ENCODE measurements at regions not wholly inside any gene's neighbourhood (a gene's known extent, or its start where the extent isn't known, plus 50 kb on each side); places are given as distances from the start of the nearest gene placed in this dataset.

GRCh38 chr5:124206540-124206939, 539.9 kb downstream of the ZNF608 start:
- no peak for DNase-seq
- peaks cover 0 to 19% (median 9%) of the 10 kb centered on the region in 4 donors for H3K9me3 ChIP-seq
- no peak overlapping the region for H3K27ac ChIP-seq
- H3K36me3 ChIP-seq, result no peaks in the 10 kb centered on the region
- TF ChIP-seq POLR2A (IDR thresholded peaks at IDR 0.05) (no peak), EP300 (IDR thresholded peaks at IDR 0.05) (no peak), POLR2AphosphoS5 (IDR thresholded peaks at IDR 0.05) (no peak)
- TF ChIP-seq, protein P1, sequence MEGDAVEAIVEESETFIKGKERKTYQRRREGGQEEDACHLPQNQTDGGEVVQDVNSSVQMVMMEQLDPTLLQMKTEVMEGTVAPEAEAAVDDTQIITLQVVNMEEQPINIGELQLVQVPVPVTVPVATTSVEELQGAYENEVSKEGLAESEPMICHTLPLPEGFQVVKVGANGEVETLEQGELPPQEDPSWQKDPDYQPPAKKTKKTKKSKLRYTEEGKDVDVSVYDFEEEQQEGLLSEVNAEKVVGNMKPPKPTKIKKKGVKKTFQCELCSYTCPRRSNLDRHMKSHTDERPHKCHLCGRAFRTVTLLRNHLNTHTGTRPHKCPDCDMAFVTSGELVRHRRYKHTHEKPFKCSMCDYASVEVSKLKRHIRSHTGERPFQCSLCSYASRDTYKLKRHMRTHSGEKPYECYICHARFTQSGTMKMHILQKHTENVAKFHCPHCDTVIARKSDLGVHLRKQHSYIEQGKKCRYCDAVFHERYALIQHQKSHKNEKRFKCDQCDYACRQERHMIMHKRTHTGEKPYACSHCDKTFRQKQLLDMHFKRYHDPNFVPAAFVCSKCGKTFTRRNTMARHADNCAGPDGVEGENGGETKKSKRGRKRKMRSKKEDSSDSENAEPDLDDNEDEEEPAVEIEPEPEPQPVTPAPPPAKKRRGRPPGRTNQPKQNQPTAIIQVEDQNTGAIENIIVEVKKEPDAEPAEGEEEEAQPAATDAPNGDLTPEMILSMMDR (IDR thresholded peaks at IDR 0.05), result no peak
- ATAC-seq (ENCODE audit: low FRiP score in 2 of 2), result no peak
- H3K27me3 ChIP-seq, result no peaks in the 10 kb centered on the region
- H3K4me3 ChIP-seq, result no peak overlapping the region
- WGBS, 2 donors, result 50 to 74% methylated on average over 2 of the region's 2 CpGs
- no peaks in the 10 kb centered on the region for H3K4me1 ChIP-seq

GRCh38 chr5:124203303-124203702, 543.1 kb downstream of the ZNF608 start:
- TF ChIP-seq EP300 (IDR thresholded peaks at IDR 0.05) (no peak), POLR2AphosphoS5 (IDR thresholded peaks at IDR 0.05) (no peak), POLR2A (IDR thresholded peaks at IDR 0.05) (no peak)
- TF ChIP-seq, protein P1 (IDR thresholded peaks at IDR 0.05), result no peak
- no peak overlapping the region for H3K4me3 ChIP-seq
- H3K9me3 ChIP-seq, result peaks cover 0 to 19% (median 9%) of the 10 kb centered on the region in 4 donors
- DNase-seq (no peak), ATAC-seq (ENCODE audit: low FRiP score in 2 of 2) (no peak)
- H3K27me3 ChIP-seq, result no peaks in the 10 kb centered on the region
- H3K36me3 ChIP-seq, result no peaks in the 10 kb centered on the region
- WGBS, 2 donors, result 95 to 100% methylated on average over 4 of the region's 4 CpGs
- no peaks in the 10 kb centered on the region for H3K4me1 ChIP-seq
- H3K27ac ChIP-seq, result no peak overlapping the region

GRCh38 chr5:124200381-124200780, 546.1 kb downstream of the ZNF608 start:
- WGBS, 2 donors, result 63 to 77% methylated on average over 1 of the region's 1 CpG
- ATAC-seq (ENCODE audit: low FRiP score in 2 of 2), result no peak
- H3K36me3 ChIP-seq, result no peaks in the 10 kb centered on the region

DNA sequence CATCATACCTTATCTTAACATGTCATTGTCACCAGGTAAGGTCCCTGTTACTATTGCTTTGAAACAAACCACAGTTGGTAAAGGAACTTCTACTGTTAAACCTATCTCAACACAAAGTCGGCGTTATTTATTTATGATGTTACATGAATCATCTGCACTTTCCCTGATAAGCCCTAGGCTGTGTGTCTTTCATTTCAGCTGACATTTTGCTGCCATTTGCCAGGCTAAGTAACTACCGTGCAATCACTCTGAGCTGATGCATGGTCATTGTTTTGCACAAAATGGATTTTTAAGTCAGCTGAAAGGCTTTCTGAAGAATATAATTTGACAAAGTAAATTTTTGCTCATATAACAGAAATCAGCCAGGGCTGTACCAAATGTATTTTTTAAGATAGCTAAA, 546.5 kb downstream of the ZNF608 start:
- TF ChIP-seq, protein P1 (IDR thresholded peaks at IDR 0.05), result no peak
- TF ChIP-seq POLR2A (IDR thresholded peaks at IDR 0.05) (no peak), EP300 (IDR thresholded peaks at IDR 0.05) (no peak), POLR2AphosphoS5 (IDR thresholded peaks at IDR 0.05) (no peak)
- H3K9me3 ChIP-seq, result peaks cover 0 to 19% (median 9%) of the 10 kb centered on the region in 4 donors
- no peaks in the 10 kb centered on the region for H3K36me3 ChIP-seq
- 57 to 81% methylated on average over 3 of the region's 3 CpGs for WGBS, 2 donors
- H3K27me3 ChIP-seq, result no peaks in the 10 kb centered on the region
- H3K27ac ChIP-seq, result no peak overlapping the region
- no peak for ATAC-seq (ENCODE audit: low FRiP score in 2 of 2)
- no peak for DNase-seq
- H3K4me3 ChIP-seq, result no peak overlapping the region
- H3K4me1 ChIP-seq, result no peaks in the 10 kb centered on the region

More at GRCh38 chr5:124200381-124200780, 546.1 kb downstream of the ZNF608 start:
- no peak for DNase-seq
- H3K4me1 ChIP-seq, result no peaks in the 10 kb centered on the region
- TF ChIP-seq POLR2AphosphoS5 (IDR thresholded peaks at IDR 0.05) (no peak), POLR2A (IDR thresholded peaks at IDR 0.05) (no peak), EP300 (IDR thresholded peaks at IDR 0.05) (no peak)
- TF ChIP-seq, protein P1 (IDR thresholded peaks at IDR 0.05), result no peak
- no peaks in the 10 kb centered on the region for H3K27me3 ChIP-seq
- H3K27ac ChIP-seq, result no peak overlapping the region
- no peak overlapping the region for H3K4me3 ChIP-seq
- H3K9me3 ChIP-seq, result peaks cover 0 to 19% (median 9%) of the 10 kb centered on the region in 4 donors

DNA sequence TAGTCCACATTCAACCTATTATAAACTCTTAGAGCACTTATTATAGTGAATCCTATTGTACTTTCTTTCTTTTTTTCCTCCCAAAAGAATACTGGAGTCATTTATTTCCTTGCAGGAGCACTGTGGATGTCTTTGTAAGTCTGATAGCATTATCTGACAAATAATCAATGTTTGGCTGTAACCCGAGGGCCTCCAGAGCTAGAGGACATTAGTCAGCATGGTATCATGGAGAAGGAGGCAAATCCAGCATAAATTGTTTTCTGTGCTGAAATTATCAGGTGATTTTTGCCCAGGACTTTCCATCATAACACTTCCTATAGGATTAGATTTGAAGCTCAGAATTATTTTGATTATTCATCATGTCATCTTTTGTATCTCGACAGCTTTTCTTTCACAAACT, 551.0 kb downstream of the ZNF608 start:
- Histone ChIP-seq H3K4me1 (peaks cover 0 to 6% (median 0%) of the 10 kb centered on the region in 4 donors), H3K4me3 (no peak overlapping the region), H3K27me3 (no peaks in the 10 kb centered on the region), H3K27ac (no peak overlapping the region), H3K9me3 (no peaks in the 10 kb centered on the region), H3K36me3 (no peaks in the 10 kb centered on the region)
- WGBS, 2 donors, result 64 to 91% methylated on average over 2 of the region's 2 CpGs
- no peak for ATAC-seq (ENCODE audit: low FRiP score in 2 of 2)
- no peak for DNase-seq
- no peak for TF ChIP-seq POLR2AphosphoS5 (IDR thresholded peaks at IDR 0.05)
- TF ChIP-seq, protein P1 (IDR thresholded peaks at IDR 0.05), result no peak
- TF ChIP-seq EP300 (IDR thresholded peaks at IDR 0.05), result no peak
- no peak for TF ChIP-seq POLR2A (IDR thresholded peaks at IDR 0.05)
